ENCODE measurements at regions not wholly inside any gene's neighbourhood (a gene's known extent, or its start where the extent isn't known, plus 50 kb on each side); places are given as distances from the start of the nearest gene placed in this dataset.

DNA sequence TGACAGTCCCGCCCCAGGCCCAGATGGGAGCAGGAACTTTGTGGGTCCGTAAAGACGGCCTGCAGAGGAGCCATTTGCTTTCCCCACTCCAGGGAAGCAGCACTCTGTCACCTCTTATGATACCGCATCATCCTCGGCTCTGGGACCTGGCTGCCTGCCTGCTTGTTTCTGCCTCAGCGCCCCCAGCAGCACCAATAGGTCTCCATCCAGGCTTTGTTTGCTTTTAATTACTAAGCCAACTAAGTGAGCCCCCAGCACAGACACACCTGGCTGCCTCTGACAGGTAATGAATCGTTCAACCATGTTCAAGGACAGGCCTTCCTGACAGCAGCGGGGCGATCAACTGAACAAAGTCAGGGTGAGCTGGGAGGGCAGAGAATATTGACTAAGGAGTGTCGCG is 141.4 kb downstream of the C5orf15 start:
- TF ChIP-seq CTCF (IDR thresholded peaks at IDR 0.05) (no peak), POLR2A (IDR thresholded peaks at IDR 0.05) (no peak)

Measured in thyroid gland (tissue), 4 donors.